GM12878 (cell line): ENCODE measurements at regions not wholly inside any gene's neighbourhood (a gene's known extent, or its start where the extent isn't known, plus 50 kb on each side); places are given as distances from the start of the nearest gene placed in this dataset.

ENCODE experiments used
- BCL3 ChIP-seq: IDR thresholded peaks from 2 replicates; pipeline ENCODE4 v1.6.1; 2011; ENCODE audit warnings: borderline replicate concordance, low read depth, mild to moderate bottlenecking, moderate library complexity, low read length; ENCODE audit not compliant: insufficient read depth, poor library complexity, severe bottlenecking
- BHLHE40 ChIP-seq, 2 experiments: fragments of 450-650 bp in 1 of 2; IDR thresholded peaks; 2 replicates each; pipeline ENCODE4 v1.6.1; 2011 to 2017; ENCODE audit warnings: low read depth in 2 of 2, borderline replicate concordance in 1 of 2, improper control_type of control experiment in 1 of 2, low read length in 1 of 2, mild to moderate bottlenecking in 1 of 2
- BRCA1 ChIP-seq: IDR thresholded peaks from 2 replicates; pipeline ENCODE4 v1.6.1; 2011; ENCODE audit warnings: low read depth, low read length, improper control_type of control experiment
- E4F1 ChIP-seq: fragments of 450-650 bp; IDR thresholded peaks from 2 replicates; pipeline ENCODE4 v1.6.1; 2018; ENCODE audit warnings: borderline replicate concordance, mild to moderate bottlenecking; ENCODE audit not compliant: partially characterized antibody
- HDAC2 ChIP-seq: fragments of 200-600 bp; sonication (generic); IDR thresholded peaks from 2 replicates; pipeline ENCODE4 v1.6.1; 2017
- MLLT1 ChIP-seq: fragments of 450-650 bp; IDR thresholded peaks from 2 replicates; pipeline ENCODE4 v1.6.1; 2016; ENCODE audit warnings: mild to moderate bottlenecking
- MYB ChIP-seq: fragments of 150-350 bp; IDR thresholded peaks from 2 replicates; pipeline ENCODE4 v1.6.1; 2014; ENCODE audit warnings: mild to moderate bottlenecking, low read depth, low read length, borderline replicate concordance
- RAD21 ChIP-seq: IDR thresholded peaks from 2 replicates; pipeline ENCODE4 v1.6.1; 2011; ENCODE audit warnings: mild to moderate bottlenecking, low read depth, low read length, moderate library complexity; ENCODE audit not compliant: insufficient read depth
- REST ChIP-seq: IDR thresholded peaks from 2 replicates; pipeline ENCODE4 v1.6.1; 2012; ENCODE audit warnings: mild to moderate bottlenecking, low read depth, low read length
- SRF ChIP-seq, 2 experiments: IDR thresholded peaks; 2 replicates each; pipeline ENCODE4 v1.6.1; 2011; ENCODE audit warnings: low read depth in 2 of 2, low read length in 2 of 2, mild to moderate bottlenecking in 1 of 2, moderate library complexity in 1 of 2
- ZNF274 ChIP-seq: IDR thresholded peaks from one replicate; pipeline ENCODE4 v1.8.0; 2011; ENCODE audit not compliant: insufficient read length, insufficient read depth
- ZZZ3 ChIP-seq: IDR thresholded peaks from 2 replicates; pipeline ENCODE4 v1.6.1; 2011; ENCODE audit warnings: low read depth; ENCODE audit not compliant: control insufficient read depth, insufficient read length
- TF ChIP-seq, protein P1 (sequence below): IDR thresholded peaks from 2 replicates; pipeline ENCODE4 v1.6.1; 2012; ENCODE audit warnings: improper control_type of control experiment, low read depth, low read length; ENCODE audit not compliant: insufficient replicate concordance

GRCh38 chr13:78121459-78122348 lies 203.1 kb upstream of the EDNRB start (continued):
- TF ChIP-seq MYB (no peak), BHLHE40 (IDR thresholded peaks at IDR 0.05; ENCODE audit: borderline replicate concordance in 1 of 2, low read depth in 2 of 2, low read length in 1 of 2) (no peak), REST (no peak), BRCA1 (no peak), ZNF274 (no peak), BCL3 (no peak), HDAC2 (no peak), RAD21 (peak; percentile 96), SRF (IDR thresholded peaks at IDR 0.05; ENCODE audit: low read depth in 2 of 2, low read length in 2 of 2) (no peak), MLLT1 (no peak), E4F1 (no peak), ZZZ3 (no peak)
- TF ChIP-seq, protein P1, sequence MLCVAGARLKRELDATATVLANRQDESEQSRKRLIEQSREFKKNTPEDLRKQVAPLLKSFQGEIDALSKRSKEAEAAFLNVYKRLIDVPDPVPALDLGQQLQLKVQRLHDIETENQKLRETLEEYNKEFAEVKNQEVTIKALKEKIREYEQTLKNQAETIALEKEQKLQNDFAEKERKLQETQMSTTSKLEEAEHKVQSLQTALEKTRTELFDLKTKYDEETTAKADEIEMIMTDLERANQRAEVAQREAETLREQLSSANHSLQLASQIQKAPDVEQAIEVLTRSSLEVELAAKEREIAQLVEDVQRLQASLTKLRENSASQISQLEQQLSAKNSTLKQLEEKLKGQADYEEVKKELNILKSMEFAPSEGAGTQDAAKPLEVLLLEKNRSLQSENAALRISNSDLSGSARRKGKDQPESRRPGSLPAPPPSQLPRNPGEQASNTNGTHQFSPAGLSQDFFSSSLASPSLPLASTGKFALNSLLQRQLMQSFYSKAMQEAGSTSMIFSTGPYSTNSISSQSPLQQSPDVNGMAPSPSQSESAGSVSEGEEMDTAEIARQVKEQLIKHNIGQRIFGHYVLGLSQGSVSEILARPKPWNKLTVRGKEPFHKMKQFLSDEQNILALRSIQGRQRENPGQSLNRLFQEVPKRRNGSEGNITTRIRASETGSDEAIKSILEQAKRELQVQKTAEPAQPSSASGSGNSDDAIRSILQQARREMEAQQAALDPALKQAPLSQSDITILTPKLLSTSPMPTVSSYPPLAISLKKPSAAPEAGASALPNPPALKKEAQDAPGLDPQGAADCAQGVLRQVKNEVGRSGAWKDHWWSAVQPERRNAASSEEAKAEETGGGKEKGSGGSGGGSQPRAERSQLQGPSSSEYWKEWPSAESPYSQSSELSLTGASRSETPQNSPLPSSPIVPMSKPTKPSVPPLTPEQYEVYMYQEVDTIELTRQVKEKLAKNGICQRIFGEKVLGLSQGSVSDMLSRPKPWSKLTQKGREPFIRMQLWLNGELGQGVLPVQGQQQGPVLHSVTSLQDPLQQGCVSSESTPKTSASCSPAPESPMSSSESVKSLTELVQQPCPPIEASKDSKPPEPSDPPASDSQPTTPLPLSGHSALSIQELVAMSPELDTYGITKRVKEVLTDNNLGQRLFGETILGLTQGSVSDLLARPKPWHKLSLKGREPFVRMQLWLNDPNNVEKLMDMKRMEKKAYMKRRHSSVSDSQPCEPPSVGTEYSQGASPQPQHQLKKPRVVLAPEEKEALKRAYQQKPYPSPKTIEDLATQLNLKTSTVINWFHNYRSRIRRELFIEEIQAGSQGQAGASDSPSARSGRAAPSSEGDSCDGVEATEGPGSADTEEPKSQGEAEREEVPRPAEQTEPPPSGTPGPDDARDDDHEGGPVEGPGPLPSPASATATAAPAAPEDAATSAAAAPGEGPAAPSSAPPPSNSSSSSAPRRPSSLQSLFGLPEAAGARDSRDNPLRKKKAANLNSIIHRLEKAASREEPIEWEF: no peak
